HCT116 (cell line): ENCODE measurements at regions not wholly inside any gene's neighbourhood (a gene's known extent, or its start where the extent isn't known, plus 50 kb on each side); places are given as distances from the start of the nearest gene placed in this dataset.

Source experiments
- ATAC-seq: fragments of 200-7000 bp; cut with Tn5 transposase; 2 replicates; pipeline ENCODE4 v1.9.1; 2020; ENCODE audit warnings: mild to moderate bottlenecking, moderate library complexity
- BruUV-seq: library from RNA; stranded (reverse); fragments of 400-500 nt; replicated peaks from 2 replicates; lab custom pipeline; 2021; lab: Mats Ljungman, UMichigan
- CTCF ChIA-PET: fragments of 300-600 bp; sonication (Branson Sonifier 250); formaldehyde crosslinking; loops from one replicate; lab custom pipeline; 2021; ENCODE audit warnings: antibody characterized with exemption; lab: Charles Lee
- POLR2A ChIA-PET: fragments of 300-600, 350-600 bp; sonication (Branson Sonifier 250); formaldehyde crosslinking; loops from one replicate; lab custom pipeline; 2021; ENCODE audit warnings: antibody characterized with exemption; lab: Charles Lee
- RAD21 ChIA-PET, 2 experiments: fragments of 300-600 bp; sonication (Branson Sonifier 250); formaldehyde crosslinking; loops; one replicate each; lab custom pipeline; 2023; ENCODE audit warnings: low total read pairs in 2 of 2; ENCODE audit not compliant: uncharacterized antibody in 2 of 2, unreplicated experiment in 2 of 2, low non-redundant PET in 1 of 2; lab: Charles Lee
- DNase-seq: peaks from one replicate; pipeline ENCODE4 v3.0.0-alpha.2; 2010; ENCODE audit warnings: low read depth, low spot score
- H2AFZ ChIP-seq: fragments of 200-600 bp; shearing (Covaris generic), sonication (generic); 2 replicates; pipeline ENCODE4 v1.6.1; 2017; ENCODE audit warnings: low read depth, mixed run types, mixed read lengths, antibody characterized with exemption, low read length; ENCODE audit not compliant: poor library complexity, severe bottlenecking
- H3K27ac ChIP-seq: 2 replicates; pipeline ENCODE4 v1.5.1; 2012; ENCODE audit warnings: low read depth, low read length
- H3K27me3 ChIP-seq: fragments of 200-600 bp; sonication (generic); 2 replicates; pipeline ENCODE4 v1.6.1; 2016; ENCODE audit warnings: mixed run types, low read length, mixed read lengths; ENCODE audit not compliant: insufficient read depth
- H3K36me3 ChIP-seq, 2 experiments: fragments of 200-500 bp in 1 of 2; fragments of 200-600 bp in 1 of 2; sonication (Bioruptor generic) in 1 of 2; sonication (generic) in 1 of 2; 2 replicates each; pipeline versions ENCODE4 v1.5.1 to v1.6.1; 2014 to 2016; ENCODE audit warnings: low read length in 2 of 2, inconsistent platforms in 1 of 2, mixed read lengths in 1 of 2, mixed run types in 1 of 2; ENCODE audit not compliant: insufficient read depth in 2 of 2, control insufficient read depth in 1 of 2
- H3K4me1 ChIP-seq, 2 experiments: fragments of 200-600 bp in 1 of 2; sonication (generic) in 1 of 2; 2 replicates each; pipeline versions ENCODE4 v1.5.1 to v1.6.1; 2012 to 2017; ENCODE audit warnings: low read length in 2 of 2, inconsistent platforms in 1 of 2, mild to moderate bottlenecking in 1 of 2, mixed read lengths in 1 of 2, mixed run types in 1 of 2, moderate library complexity in 1 of 2; ENCODE audit not compliant: insufficient read depth in 2 of 2, control insufficient read depth in 1 of 2
- H3K4me2 ChIP-seq: fragments of 200-600 bp; sonication (generic); 2 replicates; pipeline ENCODE4 v1.6.1; 2017; ENCODE audit warnings: mixed run types, low read length, mixed read lengths
- H3K4me3 ChIP-seq, 2 experiments: fragments of 200-600 bp in 1 of 2; sonication (generic) in 1 of 2; replicated peaks in 1 of 2; 2 replicates each; pipeline ENCODE4 v1.5.1; 2011 to 2016; ENCODE audit warnings: low read length in 2 of 2, control low read depth in 1 of 2, low read depth in 1 of 2, mild to moderate bottlenecking in 1 of 2, mixed read lengths in 1 of 2, mixed run types in 1 of 2
- H3K79me2 ChIP-seq: fragments of 200-600 bp; sonication (generic); 2 replicates; pipeline ENCODE4 v1.6.1; 2017; ENCODE audit warnings: mild to moderate bottlenecking, mixed run types, low read length, moderate library complexity, mixed read lengths; ENCODE audit not compliant: insufficient read depth
- H3K9ac ChIP-seq: fragments of 200-600 bp; sonication (generic); 2 replicates; pipeline ENCODE4 v1.6.1; 2016; ENCODE audit warnings: low read length, mixed read lengths
- H3K9me2 ChIP-seq: fragments of 200-600 bp; sonication (generic), shearing (Covaris generic); 2 replicates; pipeline ENCODE4 v1.6.1; 2017; ENCODE audit warnings: mixed run types, mild to moderate bottlenecking, moderate library complexity; ENCODE audit not compliant: insufficient read depth
- H3K9me3 ChIP-seq, 2 experiments: fragments of 200-500 bp in 1 of 2; fragments of 200-600 bp in 1 of 2; sonication (Bioruptor generic) in 1 of 2; sonication (generic) in 1 of 2; 2 replicates each; pipeline ENCODE4 v1.6.1; 2014 to 2017; ENCODE audit warnings: low read length in 2 of 2, mixed read lengths in 2 of 2, inconsistent platforms in 1 of 2, low read depth in 1 of 2, mild to moderate bottlenecking in 1 of 2, mixed run types in 1 of 2, moderate library complexity in 1 of 2; ENCODE audit not compliant: control insufficient read depth in 1 of 2, insufficient read depth in 1 of 2
- H4K20me1 ChIP-seq: fragments of 200-600 bp; sonication (generic), shearing (Covaris generic); 2 replicates; pipeline ENCODE4 v1.6.1; 2017; ENCODE audit warnings: mixed run types, mild to moderate bottlenecking, moderate library complexity; ENCODE audit not compliant: insufficient read depth
- CBX3 ChIP-seq: IDR thresholded peaks from 2 replicates; pipeline ENCODE4 v1.6.1; 2012; ENCODE audit warnings: low read depth
- CEBPB ChIP-seq: IDR thresholded peaks from 2 replicates; pipeline ENCODE4 v1.6.1; 2012; ENCODE audit warnings: low read depth
- EGR1 ChIP-seq: IDR thresholded peaks from 2 replicates; pipeline ENCODE4 v1.6.1; 2012; ENCODE audit warnings: low read depth
- ELF1 ChIP-seq: IDR thresholded peaks from 2 replicates; pipeline ENCODE4 v1.6.1; 2012; ENCODE audit warnings: low read depth, borderline replicate concordance
- EZH2 ChIP-seq: fragments of 200-600 bp; sonication (generic); IDR thresholded peaks from 2 replicates; pipeline ENCODE4 v1.6.1; 2017; ENCODE audit warnings: antibody characterized with exemption, mixed run types
- FOSL1 ChIP-seq: IDR thresholded peaks from 2 replicates; pipeline ENCODE4 v1.6.1; 2012; ENCODE audit warnings: low read depth
- JUND ChIP-seq: IDR thresholded peaks from 2 replicates; pipeline ENCODE4 v1.6.1; 2012
- POLR2AphosphoS5 ChIP-seq: IDR thresholded peaks from 2 replicates; pipeline ENCODE4 v1.6.1; 2011; ENCODE audit warnings: mild to moderate bottlenecking, low read depth, low read length, moderate library complexity
- SP1 ChIP-seq: IDR thresholded peaks from 2 replicates; pipeline ENCODE4 v1.6.1; 2012; ENCODE audit warnings: low read depth
- SRF ChIP-seq: IDR thresholded peaks from 2 replicates; pipeline ENCODE4 v1.6.1; 2012; ENCODE audit warnings: low read depth
- TCF7L2 ChIP-seq: IDR thresholded peaks from 2 replicates; pipeline ENCODE4 v1.7.0; 2011; ENCODE audit warnings: borderline replicate concordance, inconsistent platforms; ENCODE audit not compliant: insufficient read depth, insufficient read length; ENCODE audit errors: extremely low read depth
- ZNF274 ChIP-seq: fragments of 200-500 bp; sonication (Bioruptor generic); IDR thresholded peaks from 2 replicates; pipeline ENCODE4 v1.6.1; 2014; ENCODE audit warnings: mild to moderate bottlenecking, low read depth, low read length, inconsistent platforms
- intact Hi-C: fragments of 100-400 bp; cut with micrococcal nuclease; formaldehyde crosslinking; loops from 2 replicates; pipeline ENCODE4 v1.10.0; 2022
- TF ChIP-seq, protein P1 (sequence below): IDR thresholded peaks from 2 replicates; pipeline ENCODE4 v1.6.1; 2012
- TF ChIP-seq, protein P2 (sequence below): IDR thresholded peaks from 2 replicates; pipeline ENCODE4 v1.6.1; 2012

DNA sequence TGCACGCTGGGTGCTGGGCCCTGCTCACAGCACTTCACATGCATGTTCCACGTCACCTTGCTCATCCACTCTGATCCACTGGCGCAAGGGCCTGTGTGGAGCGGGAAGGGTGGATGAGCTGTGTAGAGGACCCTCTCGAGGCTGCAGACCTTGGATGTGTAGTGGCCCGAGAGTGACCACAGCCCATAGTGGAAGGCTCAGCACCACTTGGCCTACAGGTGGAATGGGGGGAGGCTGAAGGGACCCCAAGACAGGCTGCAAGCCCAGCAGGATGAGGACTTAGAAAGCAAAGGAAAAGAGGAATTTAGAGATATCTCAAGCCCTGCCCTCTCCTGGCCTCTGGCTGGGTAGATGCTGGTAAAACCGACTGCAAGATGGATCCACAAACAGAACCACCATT is 175.9 kb upstream of the COPS8 start:
- H3K27me3 ChIP-seq, result peaks cover 71% of the 10 kb centered on the region
- DNase-seq, result no peak
- no peak overlapping the region for H2AFZ ChIP-seq
- no peak overlapping the region for H3K9ac ChIP-seq
- BruUV-seq, result no TSS peak
- H3K4me1 ChIP-seq, result no peaks in the 10 kb centered on the region
- no peaks in the 10 kb centered on the region for H3K9me3 ChIP-seq
- ChIA-PET POLR2A (no interaction called here), CTCF (no interaction called here), RAD21 (no interaction called here)
- no peak overlapping the region for H3K4me3 ChIP-seq
- TF ChIP-seq EZH2, result no peak
- TF ChIP-seq FOSL1, result no peak
- TF ChIP-seq JUND, result no peak
- TF ChIP-seq SRF, result no peak
- TF ChIP-seq CEBPB, result no peak
- TF ChIP-seq TCF7L2, result no peak
- intact Hi-C loops, result no loop called here
- no peak overlapping the region for H3K27ac ChIP-seq
- H3K36me3 ChIP-seq, result no peaks in the 10 kb centered on the region
- H4K20me1 ChIP-seq, result no peaks in the 10 kb centered on the region
- ATAC-seq, result no peak
- no peak overlapping the region for H3K4me2 ChIP-seq
- H3K79me2 ChIP-seq, result no peaks in the 10 kb centered on the region
- no peaks in the 10 kb centered on the region for H3K9me2 ChIP-seq

DNA sequence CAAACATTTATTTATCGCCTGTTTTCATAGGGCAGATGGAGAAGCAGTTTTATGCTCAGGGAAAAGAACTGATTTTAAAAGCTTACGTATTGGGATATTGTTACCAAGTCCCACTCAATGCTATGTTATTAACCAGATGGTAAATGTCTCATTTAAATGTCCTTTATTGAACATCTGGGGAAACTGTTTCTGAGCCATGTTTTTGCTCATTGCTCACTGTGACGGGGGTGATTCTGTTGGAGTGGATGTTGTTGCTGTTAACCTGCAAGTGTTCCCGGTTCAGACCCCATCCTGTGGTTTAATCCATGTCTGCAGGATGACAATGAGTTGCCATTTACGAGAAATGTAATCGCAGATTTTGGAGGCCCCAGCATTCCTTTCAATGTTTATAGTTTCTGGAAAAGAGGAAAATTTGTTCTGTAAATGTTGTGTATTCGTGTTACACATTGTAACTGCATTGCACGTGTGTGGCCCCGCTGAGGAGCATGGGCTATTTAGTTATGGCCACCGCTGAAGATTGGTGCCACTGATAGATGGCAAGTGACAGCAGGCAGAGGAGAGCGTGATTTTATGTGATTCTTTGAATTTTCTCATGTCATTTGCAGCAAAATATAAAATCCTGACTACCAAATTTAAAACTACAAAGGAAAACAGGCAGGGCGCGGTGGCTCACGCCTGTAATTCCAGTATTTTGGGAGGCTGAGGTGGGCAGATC is 174.8 kb upstream of the COPS8 start:
- Histone ChIP-seq H4K20me1 (no peaks in the 10 kb centered on the region), H3K27ac (no peak overlapping the region), H3K27me3 (peaks cover 71% of the 10 kb centered on the region), H3K4me1 (no peaks in the 10 kb centered on the region), H3K36me3 (no peaks in the 10 kb centered on the region), H3K79me2 (no peaks in the 10 kb centered on the region), H3K9me2 (no peaks in the 10 kb centered on the region), H2AFZ (no peak overlapping the region), H3K4me3 (no peak overlapping the region), H3K9ac (no peak overlapping the region), H3K4me2 (no peak overlapping the region), H3K9me3 (no peaks in the 10 kb centered on the region)
- DNase-seq (no peak), ATAC-seq (no peak)
- ChIA-PET POLR2A (no interaction called here), CTCF (no interaction called here), RAD21 (no interaction called here)
- TF ChIP-seq, protein P1, sequence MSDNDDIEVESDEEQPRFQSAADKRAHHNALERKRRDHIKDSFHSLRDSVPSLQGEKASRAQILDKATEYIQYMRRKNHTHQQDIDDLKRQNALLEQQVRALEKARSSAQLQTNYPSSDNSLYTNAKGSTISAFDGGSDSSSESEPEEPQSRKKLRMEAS, result no peak
- TF ChIP-seq POLR2AphosphoS5, result no peak
- TF ChIP-seq EGR1, result no peak
- TF ChIP-seq, protein P2, sequence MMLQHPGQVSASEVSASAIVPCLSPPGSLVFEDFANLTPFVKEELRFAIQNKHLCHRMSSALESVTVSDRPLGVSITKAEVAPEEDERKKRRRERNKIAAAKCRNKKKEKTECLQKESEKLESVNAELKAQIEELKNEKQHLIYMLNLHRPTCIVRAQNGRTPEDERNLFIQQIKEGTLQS, result no peak
- no peak for TF ChIP-seq ELF1
- TF ChIP-seq ZNF274, result no peak
- TF ChIP-seq SRF, result no peak
- no peak for TF ChIP-seq FOSL1
- no peak for TF ChIP-seq SP1
- TF ChIP-seq CBX3, result no peak
- no TSS peak for BruUV-seq
- intact Hi-C loops, result no loop called here
